Kidney (tissue), 13 donors: ENCODE measurements at regions not wholly inside any gene's neighbourhood (a gene's known extent, or its start where the extent isn't known, plus 50 kb on each side); places are given as distances from the start of the nearest gene placed in this dataset.
"Not testable (repeated sequence)": the region's sequence is repeated elsewhere in the genome, so short reads cannot be mapped to it uniquely, and the experiment has no call there.

Experiments used
- DNase-seq, 5 donors: peaks; one replicate each; pipeline ENCODE4 v3.0.0-alpha.2; 2013 to 2020
- FAIRE-seq: peaks from 2 replicates; lab custom pipeline; 2012; peaks lifted over from hg19 to GRCh38; lab: Jason Lieb, UNC
- H3K27ac ChIP-seq, 2 donors: one replicate each; pipeline ENCODE4 v1.7.0; 2013; ENCODE audit warnings: low read depth in 2 of 2, low read length in 2 of 2, inconsistent platforms in 1 of 2
- H3K27me3 ChIP-seq: one replicate; pipeline ENCODE4 v1.7.1; 2013; ENCODE audit warnings: low read length, inconsistent platforms; ENCODE audit not compliant: control insufficient read depth, insufficient read depth
- H3K36me3 ChIP-seq, 3 donors: one replicate each; pipeline versions ENCODE4 v1.7.0 to v1.7.1; 2013; ENCODE audit warnings: low read length in 3 of 3, control low read depth in 1 of 3, inconsistent platforms in 1 of 3; ENCODE audit not compliant: insufficient read depth in 3 of 3, control insufficient read depth in 2 of 3
- H3K4me1 ChIP-seq, 3 donors: one replicate each; pipeline versions ENCODE4 v1.7.0 to v1.7.1; 2013; ENCODE audit warnings: low read length in 3 of 3, inconsistent platforms in 1 of 3, low read depth in 1 of 3; ENCODE audit not compliant: control insufficient read depth in 2 of 3, insufficient read depth in 2 of 3
- H3K4me3 ChIP-seq, 3 donors: one replicate each; pipeline versions ENCODE4 v1.7.0 to v1.8.1; 2013; ENCODE audit warnings: low read length in 3 of 3, control low read depth in 1 of 3, inconsistent platforms in 1 of 3
- H3K9ac ChIP-seq, 3 donors: one replicate each; pipeline versions ENCODE4 v1.7.0 to v1.7.1; 2013; ENCODE audit warnings: low read length in 3 of 3, control low read depth in 1 of 3, inconsistent platforms in 1 of 3
- H3K9me3 ChIP-seq, 3 donors: one replicate each; pipeline versions ENCODE4 v1.7.0 to v1.7.1; 2013; ENCODE audit warnings: low read length in 3 of 3, control low read depth in 1 of 3, inconsistent platforms in 1 of 3; ENCODE audit not compliant: control insufficient read depth in 2 of 3, insufficient read depth in 1 of 3
- intact Hi-C: fragments of 100-400 bp; cut with DNase I; formaldehyde crosslinking; loops from one replicate; pipeline ENCODE4 v1.11.1; 2022
- TF ChIP-seq, protein P1 (sequence below): IDR thresholded peaks from 3 replicates; pipeline ENCODE4 v1.5.1; 2012; ENCODE audit warnings: mild to moderate bottlenecking, moderate library complexity, borderline replicate concordance; ENCODE audit not compliant: insufficient read depth; ENCODE audit errors: extremely low read depth
- donor health status: control.
- donor health status: control.
- donor health status: control.
- donor health status: control.
- donor health status: control.
- donor health status: DM: yes; HTN: yes; CAD: no.
- donor health status: Normal renal cell carcinoma (clear cell type).

DNA sequence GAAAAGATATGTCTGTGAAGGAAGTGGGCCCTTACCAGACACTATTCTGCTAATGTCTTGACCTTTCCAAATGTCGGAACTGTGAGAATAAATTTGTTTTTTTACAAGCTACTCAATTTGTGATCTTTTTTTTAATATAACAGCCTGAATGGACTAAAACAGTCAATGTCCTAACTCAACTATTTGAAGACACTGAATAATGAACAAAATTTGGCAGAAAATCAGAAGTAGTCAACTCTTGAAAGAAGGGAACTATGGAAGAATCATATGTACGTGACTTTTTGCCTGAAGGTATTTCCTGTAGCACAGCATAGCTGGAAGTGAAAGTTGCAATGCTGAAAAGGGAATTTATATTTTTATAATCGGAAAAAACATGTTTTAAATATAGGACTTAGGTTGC is 351.8 kb upstream of the TFPI start:
- DNase-seq (no peak), FAIRE-seq (no peak)
- no peaks in the 10 kb centered on the region for H3K4me1 ChIP-seq
- no peak overlapping the region for H3K27ac ChIP-seq
- no peaks in the 10 kb centered on the region for H3K27me3 ChIP-seq
- H3K9ac ChIP-seq, result no peak overlapping the region
- TF ChIP-seq, protein P1, sequence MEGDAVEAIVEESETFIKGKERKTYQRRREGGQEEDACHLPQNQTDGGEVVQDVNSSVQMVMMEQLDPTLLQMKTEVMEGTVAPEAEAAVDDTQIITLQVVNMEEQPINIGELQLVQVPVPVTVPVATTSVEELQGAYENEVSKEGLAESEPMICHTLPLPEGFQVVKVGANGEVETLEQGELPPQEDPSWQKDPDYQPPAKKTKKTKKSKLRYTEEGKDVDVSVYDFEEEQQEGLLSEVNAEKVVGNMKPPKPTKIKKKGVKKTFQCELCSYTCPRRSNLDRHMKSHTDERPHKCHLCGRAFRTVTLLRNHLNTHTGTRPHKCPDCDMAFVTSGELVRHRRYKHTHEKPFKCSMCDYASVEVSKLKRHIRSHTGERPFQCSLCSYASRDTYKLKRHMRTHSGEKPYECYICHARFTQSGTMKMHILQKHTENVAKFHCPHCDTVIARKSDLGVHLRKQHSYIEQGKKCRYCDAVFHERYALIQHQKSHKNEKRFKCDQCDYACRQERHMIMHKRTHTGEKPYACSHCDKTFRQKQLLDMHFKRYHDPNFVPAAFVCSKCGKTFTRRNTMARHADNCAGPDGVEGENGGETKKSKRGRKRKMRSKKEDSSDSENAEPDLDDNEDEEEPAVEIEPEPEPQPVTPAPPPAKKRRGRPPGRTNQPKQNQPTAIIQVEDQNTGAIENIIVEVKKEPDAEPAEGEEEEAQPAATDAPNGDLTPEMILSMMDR, result no peak
- no peaks in the 10 kb centered on the region for H3K9me3 ChIP-seq
- H3K4me3 ChIP-seq, result no peak overlapping the region
- intact Hi-C loops, result no loop called here
- H3K36me3 ChIP-seq, result no peaks in the 10 kb centered on the region

DNA sequence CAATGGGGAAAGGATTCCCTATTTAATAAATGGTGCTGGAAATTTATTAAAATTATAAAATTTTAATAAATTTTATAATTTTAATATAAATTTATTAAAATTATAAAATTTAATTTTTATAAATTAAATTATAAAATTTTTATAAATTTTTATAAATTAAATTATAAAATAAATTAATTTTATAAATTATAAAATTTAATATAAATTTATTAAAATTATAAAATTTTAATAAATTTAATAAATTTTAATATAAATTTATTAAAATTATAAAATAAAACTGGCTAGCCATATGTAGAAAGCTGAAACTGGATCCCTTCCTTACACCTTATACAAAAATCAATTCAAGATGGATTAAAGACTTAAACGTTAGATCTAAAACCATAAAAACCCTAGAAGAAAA is 356.7 kb upstream of the TFPI start:
- peak; percentile 99 for FAIRE-seq
- H3K9me3 ChIP-seq, H3K27ac ChIP-seq, H3K4me3 ChIP-seq, DNase-seq, H3K27me3 ChIP-seq, intact Hi-C loops, H3K9ac ChIP-seq, H3K36me3 ChIP-seq, H3K4me1 ChIP-seq: not testable (repeated sequence)

DNA sequence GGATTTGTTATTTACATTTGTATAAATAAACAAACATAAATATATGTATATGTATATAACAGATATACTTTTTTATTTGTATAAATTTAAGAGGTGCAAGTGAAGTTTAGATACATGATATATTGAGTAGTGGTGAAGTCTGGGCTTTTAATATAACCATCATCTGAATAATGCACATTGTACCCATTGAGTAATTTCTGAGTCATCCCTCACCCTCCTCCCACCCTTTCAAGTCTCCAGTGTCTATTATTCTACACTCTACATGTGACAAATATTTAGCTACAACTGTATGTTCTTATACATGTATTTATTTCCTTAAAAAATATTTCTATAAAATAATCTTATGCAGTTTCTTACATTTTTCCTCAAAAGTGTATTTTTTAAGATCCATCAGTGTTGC is 358.7 kb upstream of the TFPI start:
- no peak overlapping the region for H3K4me3 ChIP-seq
- H3K27me3 ChIP-seq, result no peaks in the 10 kb centered on the region
- H3K9ac ChIP-seq, result no peak overlapping the region
- no peaks in the 10 kb centered on the region for H3K9me3 ChIP-seq
- no peak overlapping the region for H3K27ac ChIP-seq
- no peak for DNase-seq
- no peaks in the 10 kb centered on the region for H3K36me3 ChIP-seq
- H3K4me1 ChIP-seq, result no peaks in the 10 kb centered on the region
- intact Hi-C loops, result no loop called here
- TF ChIP-seq, protein P1, result no peak
- no peak for FAIRE-seq

DNA sequence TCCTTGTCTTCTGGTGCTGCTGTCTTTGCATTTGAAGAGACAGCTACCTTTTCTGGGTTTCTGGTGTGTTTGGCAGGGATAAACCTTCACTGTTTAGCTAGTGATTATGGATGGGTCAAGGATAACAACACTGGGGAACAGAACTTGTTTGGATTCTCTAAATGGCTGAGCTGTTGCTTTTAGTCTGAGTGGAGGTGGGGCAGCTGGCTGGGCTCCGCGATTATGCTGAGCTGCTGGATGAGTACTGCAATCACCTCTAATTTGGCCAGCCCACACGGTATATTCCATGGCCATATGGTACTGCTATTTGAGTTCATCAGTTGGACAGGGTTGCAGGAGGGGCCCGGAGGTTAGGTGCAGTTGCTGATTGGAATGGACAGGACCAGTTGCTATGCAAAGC is 361.6 kb upstream of the TFPI start:
- intact Hi-C loops, result no loop called here

More for the DNA sequence above, 361.6 kb upstream of the TFPI start:
- DNase-seq (no peak), FAIRE-seq (no peak)
- Histone ChIP-seq H3K9me3 (no peaks in the 10 kb centered on the region), H3K27me3 (no peaks in the 10 kb centered on the region), H3K9ac (no peak overlapping the region), H3K27ac (no peak overlapping the region), H3K36me3 (no peaks in the 10 kb centered on the region), H3K4me1 (no peaks in the 10 kb centered on the region), H3K4me3 (no peak overlapping the region)
- TF ChIP-seq, protein P1, result no peak
